K562 (cell line): ENCODE measurements at regions not wholly inside any gene's neighbourhood (a gene's known extent, or its start where the extent isn't known, plus 50 kb on each side); places are given as distances from the start of the nearest gene placed in this dataset.

Experiments
- ATAC-seq: fragments of 200-7000 bp; cut with Tn5 transposase; 3 replicates; pipeline ENCODE4 v1.9.1; 2020; ENCODE audit warnings: moderate library complexity
- BruUV-seq: library from RNA; stranded (reverse); fragments of 400-500 nt; replicated peaks from 2 replicates; lab custom pipeline; 2021; lab: Mats Ljungman, UMichigan
- CTCF ChIA-PET: fragments of 300-600 bp; formaldehyde crosslinking; extraction: SDS; loops from one replicate; lab custom pipeline; 2021; ENCODE audit warnings: low intra/inter-chr PET ratio; lab: Yijun Ruan, JAX
- POLR2A ChIA-PET: fragments of 300-600, 350-650 bp; sonication (Branson Sonifier 250); formaldehyde crosslinking; extraction: SDS; loops from one replicate; lab custom pipeline; 2021; ENCODE audit warnings: antibody characterized with exemption, inconsistent platforms; lab: Yijun Ruan, JAX
- DNase-seq, 4 experiments: peaks; one replicate each; pipeline versions ENCODE4 v3.0.0 to v3.0.0-alpha.2; 2011 to 2018; ENCODE audit warnings: low spot score in 3 of 4, mixed read lengths in 3 of 4; ENCODE audit errors: extremely low read depth in 1 of 4
- FAIRE-seq: peaks from 2 replicates; lab custom pipeline; 2011; peaks lifted over from hg19 to GRCh38; lab: Jason Lieb, UNC
- H2AFZ ChIP-seq: 2 replicates; pipeline ENCODE4 v1.6.0; 2011; ENCODE audit warnings: low read depth, low read length, control low read depth, inconsistent platforms
- H3K27ac ChIP-seq: fragments of 200-600 bp; 3 replicates; pipeline ENCODE4 v1.8.0; 2011; ENCODE audit warnings: low read depth, mild to moderate bottlenecking, control low read depth, inconsistent platforms, low read length, moderate library complexity, mixed read lengths; ENCODE audit errors: extremely low read depth
- H3K27me3 ChIP-seq, 2 experiments: fragments of 300-600 bp in 1 of 2; 2 replicates in 1 of 2; 3 replicates in 1 of 2; pipeline versions ENCODE4 v1.6.0 to v1.8.0; 2011; ENCODE audit warnings: inconsistent platforms in 2 of 2, low read length in 2 of 2, mild to moderate bottlenecking in 1 of 2, mixed read lengths in 1 of 2, moderate library complexity in 1 of 2; ENCODE audit not compliant: control insufficient read depth in 2 of 2, insufficient read depth in 2 of 2
- H3K36me3 ChIP-seq: fragments of 300-600 bp; 3 replicates; pipeline ENCODE4 v1.8.0; 2011; ENCODE audit warnings: mild to moderate bottlenecking, low read length, inconsistent platforms; ENCODE audit not compliant: control insufficient read depth, insufficient read depth
- H3K4me1 ChIP-seq, 2 experiments: fragments of 200-600 bp in 1 of 2; replicated peaks in 1 of 2; 2 replicates in 1 of 2; 3 replicates in 1 of 2; pipeline versions ENCODE4 v1.5.1 to v1.8.0; 2011; ENCODE audit warnings: inconsistent platforms in 2 of 2, low read length in 2 of 2, mild to moderate bottlenecking in 1 of 2, mixed read lengths in 1 of 2, moderate library complexity in 1 of 2; ENCODE audit not compliant: control insufficient read depth in 2 of 2, insufficient read depth in 2 of 2
- H3K4me2 ChIP-seq: 2 replicates; pipeline ENCODE4 v1.6.1; 2011; ENCODE audit warnings: low read length, control low read depth, inconsistent platforms, mixed read lengths; ENCODE audit not compliant: insufficient read depth
- H3K4me3 ChIP-seq: fragments of 200-600 bp; sonication (generic), shearing (Covaris generic); 2 replicates; pipeline ENCODE4 v1.5.1; 2016; ENCODE audit warnings: control low read depth, inconsistent platforms
- H3K79me2 ChIP-seq: fragments of 200-600 bp; 3 replicates; pipeline ENCODE4 v1.8.0; 2011; ENCODE audit warnings: low read length, inconsistent platforms; ENCODE audit not compliant: control insufficient read depth, insufficient read depth
- H3K9ac ChIP-seq, 2 experiments: 2 replicates each; pipeline versions ENCODE4 v1.6.0 to v1.6.1; 2011; ENCODE audit warnings: low read depth in 2 of 2, low read length in 2 of 2, control low read depth in 1 of 2, inconsistent platforms in 1 of 2, mild to moderate bottlenecking in 1 of 2, mixed read lengths in 1 of 2; ENCODE audit not compliant: insufficient read depth in 1 of 2
- H3K9me1 ChIP-seq: one replicate; pipeline ENCODE4 v1.6.0; 2011; ENCODE audit warnings: inconsistent platforms, mild to moderate bottlenecking, low read length, moderate library complexity; ENCODE audit not compliant: control insufficient read depth, insufficient read depth
- H3K9me3 ChIP-seq: replicated peaks from 2 replicates; pipeline ENCODE4 v1.5.1; 2011; ENCODE audit warnings: low read depth, low read length, inconsistent platforms; ENCODE audit not compliant: control insufficient read depth, insufficient read depth
- H4K20me1 ChIP-seq: replicated peaks from 2 replicates; pipeline ENCODE4 v1.6.1; 2011; ENCODE audit warnings: low read length, inconsistent platforms, mixed read lengths; ENCODE audit not compliant: control insufficient read depth, insufficient read depth
- EP400 ChIP-seq: fragments of 450-650 bp; IDR thresholded peaks from 2 replicates; pipeline ENCODE4 v1.6.1; 2017; ENCODE audit warnings: antibody characterized with exemption, mild to moderate bottlenecking, moderate library complexity
- FOXP1 ChIP-seq: sonication (generic); formaldehyde crosslinking; IDR thresholded peaks from 2 replicates; pipeline ENCODE4 v1.8.0; 2022; ENCODE audit warnings: mild to moderate bottlenecking, missing genetic modification reagents
- HMG20B ChIP-seq: fragments of 250-450 bp; sonication (Bioruptor Pico); IDR thresholded peaks from 2 replicates; pipeline ENCODE4 v1.5.0; 2021; ENCODE audit warnings: mild to moderate bottlenecking
- NCOR1 ChIP-seq: fragments of 450-650 bp; IDR thresholded peaks from 2 replicates; pipeline ENCODE4 v1.6.1; 2016; ENCODE audit warnings: mild to moderate bottlenecking, moderate library complexity
- POLR2A ChIP-seq: fragments of 450-650 bp; conservative IDR thresholded peaks from 2 replicates; pipeline ENCODE4 v1.6.1; 2016
- TCF7 ChIP-seq: sonication (generic); IDR thresholded peaks from 2 replicates; pipeline ENCODE4 v1.6.1; 2016; ENCODE audit warnings: antibody characterized with exemption, borderline replicate concordance
- ZBED1 ChIP-seq: IDR thresholded peaks from 2 replicates; pipeline ENCODE4 v1.6.1; 2014
- ZC3H4 ChIP-seq: sonication (generic); formaldehyde crosslinking; IDR thresholded peaks from 2 replicates; pipeline ENCODE4 v1.9.0; 2021; ENCODE audit warnings: missing genetic modification reagents, borderline replicate concordance
- ZNF324 ChIP-seq: fragments of 250-450 bp; sonication (Bioruptor Pico); IDR thresholded peaks from 2 replicates; pipeline ENCODE4 v1.4.0; 2020; ENCODE audit warnings: mild to moderate bottlenecking
- ZNF57 ChIP-seq: fragments of 450-650 bp; formaldehyde crosslinking; IDR thresholded peaks from 2 replicates; pipeline ENCODE4 v1.4.0; 2020; ENCODE audit warnings: mild to moderate bottlenecking, moderate library complexity
- ZNF778 ChIP-seq: fragments of 450-650 bp; formaldehyde crosslinking; IDR thresholded peaks from 2 replicates; pipeline ENCODE4 v1.4.0; 2020; ENCODE audit warnings: mild to moderate bottlenecking, moderate library complexity
- WGBS: fragments of 100-300 bp; shearing (Covaris generic); methylation state at CpG from one replicate; pipeline ENCODE4 v1.1.6; 2016; ENCODE audit warnings: low coverage, mixed read lengths; ENCODE audit not compliant: insufficient coverage; ENCODE audit errors: missing lambda C conversion rate; 5-methylcytosine and 5-hydroxymethylcytosine counted together
- in situ Hi-C: fragments of 300-500 bp; cut with MboI; formaldehyde crosslinking; loops from 4 replicates; pipeline ENCODE4 v1.15.0; 2018; ENCODE audit warnings: inconsistent platforms, mixed read lengths
- intact Hi-C: fragments of 100-400 bp; cut with micrococcal nuclease; formaldehyde crosslinking; loops from 2 replicates; pipeline ENCODE4 v1.14.2; 2022
- TF ChIP-seq, protein P1 (sequence below): fragments of 150-350 bp; IDR thresholded peaks from 2 replicates; pipeline ENCODE4 v1.6.1; 2014; ENCODE audit warnings: low read depth, mild to moderate bottlenecking, low read length, borderline replicate concordance
- TF ChIP-seq, protein P2 (sequence below): fragments of 250-450 bp; sonication (Bioruptor Pico); IDR thresholded peaks from 2 replicates; pipeline ENCODE4 v1.6.1; 2021; ENCODE audit warnings: mild to moderate bottlenecking

- peaks cover 17 to 28% of the 10 kb centered on the region in 2 experiments; a peak in 4 of 5 replicates for H3K27me3 ChIP-seq
- H3K27ac ChIP-seq: no peak overlapping the region
- ChIA-PET POLR2A (interaction anchor here (0.7 kb wide), 1 partner anchor 178 kb away, joined by 3 read pairs; no protein-coding TSS in a partner anchor), CTCF (no interaction called here)
- DNase-seq (no peak), FAIRE-seq (no peak), ATAC-seq (no peak)
- H3K36me3 ChIP-seq: no peaks in the 10 kb centered on the region
- no peaks in the 10 kb centered on the region for H3K79me2 ChIP-seq
- TF ChIP-seq ZNF778 (CRISPR knock-in tag): no peak
- no peak for TF ChIP-seq ZC3H4 (CRISPR knock-in tag)
- TF ChIP-seq TCF7: no peak
- TF ChIP-seq POLR2A: no peak
- intact Hi-C loops (no loop called here), in situ Hi-C loops (no loop called here)
- no peak overlapping the region for H3K4me2 ChIP-seq
- 0% methylated on average over 4 of the region's 4 CpGs for WGBS
- no peaks in the 10 kb centered on the region for H3K4me1 ChIP-seq
- no peak overlapping the region for H3K4me3 ChIP-seq
- no peak overlapping the region for H2AFZ ChIP-seq
- BruUV-seq: no TSS peak
- no peak overlapping the region for H3K9ac ChIP-seq
- no peaks in the 10 kb centered on the region for H3K9me1 ChIP-seq
- H3K9me3 ChIP-seq: no peaks in the 10 kb centered on the region
- no peaks in the 10 kb centered on the region for H4K20me1 ChIP-seq
Measured at GRCh38 chr10:27619329-27619728, 115.2 kb downstream of the RAB18 start.

DNA sequence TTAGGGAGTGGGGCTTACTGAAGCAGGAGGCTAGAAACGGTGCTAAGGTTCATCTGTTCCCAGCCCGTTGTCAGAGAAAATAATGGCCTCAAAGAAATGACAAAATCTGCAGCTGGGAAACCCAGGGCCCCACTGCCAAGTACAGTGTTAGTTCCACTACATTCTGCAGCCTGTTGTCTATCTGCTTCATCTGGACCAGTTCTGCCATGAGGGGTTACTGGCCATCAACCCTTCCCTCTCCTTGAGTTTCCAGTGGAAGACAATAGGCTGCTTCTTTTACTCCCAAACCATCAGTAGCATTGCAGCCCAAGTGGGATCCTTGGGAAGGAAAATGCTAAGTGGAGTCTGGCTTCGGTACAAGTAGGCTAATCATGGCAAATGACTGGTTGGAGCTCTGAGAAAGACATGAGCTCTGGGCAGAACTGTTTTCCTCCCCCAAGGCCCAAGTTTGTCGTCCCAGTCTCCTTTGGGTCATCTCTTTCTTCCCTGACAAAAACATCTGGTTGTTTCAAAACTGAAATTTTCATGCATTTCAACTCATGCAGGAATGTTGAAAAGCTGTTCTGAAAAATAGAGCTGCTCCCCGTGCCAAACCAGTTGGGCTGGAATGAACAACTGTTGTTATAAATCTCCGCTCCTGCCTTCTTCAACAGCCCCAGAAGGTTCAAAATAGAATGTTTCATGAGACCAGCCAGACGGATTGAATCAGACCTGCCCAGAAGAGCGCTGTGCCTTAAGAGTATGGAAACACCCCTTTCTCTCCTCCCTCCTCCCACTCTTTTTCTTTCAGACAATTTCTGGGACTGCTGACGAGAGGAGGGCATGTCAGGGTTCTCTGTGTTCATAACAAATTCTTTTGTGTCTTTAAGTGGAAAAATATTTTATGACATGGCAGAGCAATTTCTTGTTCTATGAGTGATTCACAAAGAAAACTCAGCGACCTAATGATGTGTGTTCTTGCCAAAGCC is 116.6 kb downstream of the RAB18 start:
- ATAC-seq: no peak
- Histone ChIP-seq H3K27ac (no peak overlapping the region), H3K9me1 (no peaks in the 10 kb centered on the region), H3K4me2 (no peak overlapping the region), H3K79me2 (no peaks in the 10 kb centered on the region), H3K36me3 (no peaks in the 10 kb centered on the region), H3K4me3 (no peak overlapping the region), H3K9ac (no peak overlapping the region), H3K27me3 (peaks cover 19 to 34% of the 10 kb centered on the region in 2 experiments; a peak in 4 of 5 replicates), H3K9me3 (no peaks in the 10 kb centered on the region), H3K4me1 (no peaks in the 10 kb centered on the region), H4K20me1 (no peaks in the 10 kb centered on the region), H2AFZ (no peak overlapping the region)
- FAIRE-seq: no peak
- intact Hi-C loops: no loop called here
- under 1% methylated on average over 10 of the region's 10 CpGs for WGBS
- POLR2A ChIA-PET: no interaction called here
- CTCF ChIA-PET: interaction anchor here (0.5 kb wide), 1 partner anchor 113 kb away, joined by 4 read pairs; no protein-coding TSS in a partner anchor
- BruUV-seq: no TSS peak
- in situ Hi-C loops: no loop called here
- no peak for DNase-seq
- TF ChIP-seq FOXP1 (no peak), ZBED1 (no peak), ZNF57 (CRISPR knock-in tag) (no peak), HMG20B (CRISPR knock-in tag) (no peak), ZNF324 (no peak), EP400 (no peak), NCOR1 (no peak)
- TF ChIP-seq, protein P1, sequence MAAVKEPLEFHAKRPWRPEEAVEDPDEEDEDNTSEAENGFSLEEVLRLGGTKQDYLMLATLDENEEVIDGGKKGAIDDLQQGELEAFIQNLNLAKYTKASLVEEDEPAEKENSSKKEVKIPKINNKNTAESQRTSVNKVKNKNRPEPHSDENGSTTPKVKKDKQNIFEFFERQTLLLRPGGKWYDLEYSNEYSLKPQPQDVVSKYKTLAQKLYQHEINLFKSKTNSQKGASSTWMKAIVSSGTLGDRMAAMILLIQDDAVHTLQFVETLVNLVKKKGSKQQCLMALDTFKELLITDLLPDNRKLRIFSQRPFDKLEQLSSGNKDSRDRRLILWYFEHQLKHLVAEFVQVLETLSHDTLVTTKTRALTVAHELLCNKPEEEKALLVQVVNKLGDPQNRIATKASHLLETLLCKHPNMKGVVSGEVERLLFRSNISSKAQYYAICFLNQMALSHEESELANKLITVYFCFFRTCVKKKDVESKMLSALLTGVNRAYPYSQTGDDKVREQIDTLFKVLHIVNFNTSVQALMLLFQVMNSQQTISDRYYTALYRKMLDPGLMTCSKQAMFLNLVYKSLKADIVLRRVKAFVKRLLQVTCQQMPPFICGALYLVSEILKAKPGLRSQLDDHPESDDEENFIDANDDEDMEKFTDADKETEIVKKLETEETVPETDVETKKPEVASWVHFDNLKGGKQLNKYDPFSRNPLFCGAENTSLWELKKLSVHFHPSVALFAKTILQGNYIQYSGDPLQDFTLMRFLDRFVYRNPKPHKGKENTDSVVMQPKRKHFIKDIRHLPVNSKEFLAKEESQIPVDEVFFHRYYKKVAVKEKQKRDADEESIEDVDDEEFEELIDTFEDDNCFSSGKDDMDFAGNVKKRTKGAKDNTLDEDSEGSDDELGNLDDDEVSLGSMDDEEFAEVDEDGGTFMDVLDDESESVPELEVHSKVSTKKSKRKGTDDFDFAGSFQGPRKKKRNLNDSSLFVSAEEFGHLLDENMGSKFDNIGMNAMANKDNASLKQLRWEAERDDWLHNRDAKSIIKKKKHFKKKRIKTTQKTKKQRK: no peak
- TF ChIP-seq, protein P2, sequence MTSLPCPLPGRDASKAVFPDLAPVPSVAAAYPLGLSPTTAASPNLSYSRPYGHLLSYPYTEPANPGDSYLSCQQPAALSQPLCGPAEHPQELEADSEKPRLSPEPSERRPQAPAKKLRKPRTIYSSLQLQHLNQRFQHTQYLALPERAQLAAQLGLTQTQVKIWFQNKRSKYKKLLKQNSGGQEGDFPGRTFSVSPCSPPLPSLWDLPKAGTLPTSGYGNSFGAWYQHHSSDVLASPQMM: no peak
